Activated T-helper 1 cell treated with Interleukin-2 at 50 U/mL for 16 hours (primary cell): ENCODE measurements at regions not wholly inside any gene's neighbourhood (a gene's known extent, or its start where the extent isn't known, plus 50 kb on each side); places are given as distances from the start of the nearest gene placed in this dataset.

Experiments
- DNase-seq: peaks from one replicate; pipeline ENCODE4 v3.0.0-alpha.2; 2020; ENCODE audit warnings: low read depth

DNA sequence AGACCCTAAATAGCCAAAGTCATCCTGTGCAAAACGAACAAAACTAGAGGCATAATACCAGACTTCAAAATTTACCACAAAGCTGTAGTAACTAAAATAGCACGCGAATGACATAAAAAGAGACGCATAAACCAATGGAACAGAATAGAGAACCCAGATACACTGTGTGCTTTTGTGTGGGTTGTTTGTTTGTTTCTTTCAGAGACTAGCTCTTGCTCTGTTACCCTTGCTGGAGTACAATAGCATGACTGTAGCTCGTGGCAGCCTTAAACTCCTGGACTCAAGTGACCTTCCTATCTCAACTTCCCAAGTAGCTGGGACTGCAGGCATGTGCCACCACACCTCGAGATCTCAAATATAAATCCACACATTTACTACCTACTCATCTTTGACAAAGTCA is 1314.6 kb upstream of the GBE1 start:
- DNase-seq, result no peak

GRCh38 chr3:83074485-83074884 is 1313.0 kb upstream of the GBE1 start:
- DNase-seq, result no peak

GRCh38 chr3:83065851-83066460 is 1304.5 kb upstream of the GBE1 start:
- no peak for DNase-seq

GRCh38 chr3:83063446-83063845 is 1302.0 kb upstream of the GBE1 start:
- DNase-seq, result no peak

GRCh38 chr3:83048556-83048955 is 1287.1 kb upstream of the GBE1 start:
- DNase-seq, result no peak

- DNase-seq, result no peak
Observed at GRCh38 chr3:83039422-83039821, 1278.0 kb upstream of the GBE1 start.

DNA sequence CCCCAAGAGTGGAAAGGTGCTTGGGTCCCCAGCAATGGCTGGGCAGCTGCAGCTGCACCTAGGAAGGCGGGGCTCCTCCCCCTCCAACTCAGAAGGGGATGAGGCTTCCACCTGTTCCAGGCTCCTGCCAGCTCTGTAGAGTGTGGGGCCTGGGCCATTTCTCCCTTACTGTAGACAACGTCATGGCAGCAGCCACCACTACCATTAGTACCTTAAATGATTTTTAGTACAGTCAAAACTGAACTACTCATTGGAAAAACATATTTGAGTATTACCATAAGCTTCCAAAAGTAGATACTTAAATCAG is 1274.2 kb upstream of the GBE1 start:
- DNase-seq, result no peak

GRCh38 chr3:83034806-83035703 is 1273.6 kb upstream of the GBE1 start:
- no peak for DNase-seq

GRCh38 chr3:83033133-83033532 is 1271.7 kb upstream of the GBE1 start:
- no peak for DNase-seq

- DNase-seq, result no peak
Observed at GRCh38 chr3:83023086-83023485, 1261.6 kb upstream of the GBE1 start.

GRCh38 chr3:83011481-83011880 is 1250.0 kb upstream of the GBE1 start:
- DNase-seq, result no peak

GRCh38 chr3:83003917-83004316 is 1242.5 kb upstream of the GBE1 start:
- DNase-seq, result no peak

GRCh38 chr3:83002869-83003445 is 1241.5 kb upstream of the GBE1 start:
- DNase-seq, result no peak

- DNase-seq, result no peak
Observed at GRCh38 chr3:82999777-83000176, 1238.3 kb upstream of the GBE1 start.

GRCh38 chr3:82978368-82978767 is 1216.9 kb upstream of the GBE1 start:
- no peak for DNase-seq

DNA sequence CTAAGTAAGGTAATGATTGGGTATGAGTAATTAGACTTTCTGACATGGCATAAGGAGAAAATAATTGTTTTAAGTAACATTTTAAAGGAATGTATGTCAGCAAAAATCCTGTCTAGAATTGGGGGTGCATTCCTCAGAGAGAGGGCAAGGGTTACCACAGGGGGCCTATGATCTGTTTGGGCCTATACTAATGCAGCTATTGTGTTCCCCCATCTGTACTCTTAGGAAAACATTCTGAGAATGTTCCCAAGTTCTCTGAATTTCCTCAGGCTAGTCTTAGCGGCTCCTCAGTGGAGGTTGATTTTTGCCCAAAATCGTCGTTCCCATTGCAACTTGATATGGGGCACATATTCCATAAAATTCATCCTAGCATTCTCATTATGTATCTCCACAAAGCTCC is 1216.4 kb upstream of the GBE1 start:
- no peak for DNase-seq

- DNase-seq, result no peak
Observed at GRCh38 chr3:82973791-82974190, 1212.3 kb upstream of the GBE1 start.

- DNase-seq, result no peak
Observed at GRCh38 chr3:82960379-82960778, 1198.9 kb upstream of the GBE1 start.

DNA sequence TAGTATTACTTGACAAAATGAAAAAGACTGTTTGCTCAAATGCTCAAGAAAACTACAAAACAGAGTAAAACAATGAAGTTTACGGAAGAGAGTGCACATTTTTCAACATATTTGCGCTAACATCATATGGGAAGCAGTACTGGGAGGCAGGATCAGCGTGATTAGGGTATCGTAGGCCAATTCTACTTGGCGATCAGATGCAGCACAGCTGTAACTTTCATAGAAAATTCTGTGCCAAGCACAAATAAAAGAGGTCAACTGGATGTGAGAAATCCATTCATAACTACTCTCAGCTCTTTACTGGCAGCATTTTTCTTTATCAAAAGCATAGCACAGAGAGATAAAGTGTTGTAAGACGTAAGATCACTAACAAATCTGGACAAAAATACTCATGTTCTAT is 1196.3 kb upstream of the GBE1 start:
- DNase-seq, result no peak

DNA sequence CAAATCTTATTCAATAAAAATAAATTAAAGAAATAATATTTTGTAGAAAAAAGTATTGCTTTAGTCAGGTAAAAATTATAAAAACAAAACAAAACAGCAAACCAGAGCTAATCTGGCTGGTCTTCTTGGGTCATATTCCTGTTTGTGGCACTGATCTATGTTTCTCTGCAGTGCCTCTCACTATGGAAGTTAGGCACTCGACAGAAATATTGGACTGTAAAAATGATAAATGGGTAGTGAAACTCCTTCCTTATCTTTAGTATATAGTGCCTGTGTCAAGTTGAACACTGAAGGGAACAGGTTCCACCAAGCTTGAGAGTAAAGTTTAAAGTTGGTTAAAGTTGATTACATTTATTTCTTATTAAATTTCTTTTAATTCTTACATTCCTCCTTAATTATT is 1195.6 kb upstream of the GBE1 start:
- no peak for DNase-seq

DNA sequence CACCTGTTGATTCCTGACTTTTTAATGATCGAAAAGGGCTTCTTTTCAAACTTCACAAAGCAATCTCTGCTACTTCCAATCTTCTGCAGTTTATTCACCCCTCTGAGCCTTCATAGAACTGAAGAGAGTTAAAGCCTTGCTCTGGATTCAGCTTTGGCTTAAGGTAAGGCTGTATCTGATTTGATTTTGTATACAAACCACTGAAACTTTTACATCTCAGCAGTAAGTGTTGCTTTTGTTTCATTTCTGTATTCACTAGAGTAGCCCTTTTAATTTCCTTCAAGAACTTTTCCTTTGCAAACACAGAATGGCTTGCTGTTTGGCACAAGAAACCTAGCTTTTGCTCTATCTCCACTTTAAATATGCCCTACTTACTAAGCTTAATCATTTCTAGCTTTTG is 1193.0 kb upstream of the GBE1 start:
- no peak for DNase-seq

DNA sequence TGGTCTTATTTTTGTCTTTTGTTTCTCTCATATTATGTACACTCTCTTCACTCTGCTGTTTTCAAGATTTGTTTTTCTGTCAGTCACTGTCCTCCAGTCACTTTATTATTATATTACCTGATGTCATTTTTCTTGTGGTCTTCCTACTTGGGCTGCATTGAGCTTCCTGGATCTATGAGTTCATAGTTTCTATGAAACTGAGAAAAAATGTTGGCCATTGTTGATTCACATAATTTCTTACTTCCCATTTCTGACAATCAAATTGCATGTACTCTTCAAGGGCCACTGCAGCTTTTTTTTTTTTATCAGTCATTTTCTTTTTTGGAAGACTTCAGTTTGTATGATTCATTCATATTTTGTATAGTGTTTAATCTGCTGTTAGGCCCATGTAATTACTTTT is 1180.6 kb upstream of the GBE1 start:
- DNase-seq, result no peak

GRCh38 chr3:82940124-82940523 is 1178.7 kb upstream of the GBE1 start:
- no peak for DNase-seq
